Type B pancreatic cell (in vitro differentiated cells): ENCODE measurements at regions not wholly inside any gene's neighbourhood (a gene's known extent, or its start where the extent isn't known, plus 50 kb on each side); places are given as distances from the start of the nearest gene placed in this dataset.

Experiments
- DNase-seq: peaks from one replicate; pipeline ENCODE4 v3.0.0; 2021; ENCODE audit warnings: mixed read lengths; ENCODE audit not compliant: unreplicated experiment; ENCODE audit errors: extremely low spot score
- H3K27ac Mint-ChIP-seq: 2 replicates; pipeline ENCODE4 v1.8.0; 2021; ENCODE audit warnings: mild to moderate bottlenecking, mixed read lengths
- H3K27me3 Mint-ChIP-seq: 2 replicates; pipeline ENCODE4 v1.8.0; 2021; ENCODE audit warnings: mixed read lengths
- H3K36me3 Mint-ChIP-seq: 2 replicates; pipeline ENCODE4 v1.8.0; 2021; ENCODE audit warnings: mixed read lengths
- H3K4me1 Mint-ChIP-seq: one replicate; pipeline ENCODE4 v1.8.0; 2021; ENCODE audit warnings: mixed read lengths; ENCODE audit not compliant: unreplicated experiment
- H3K4me3 Mint-ChIP-seq: 2 replicates; pipeline ENCODE4 v1.8.0; 2021; ENCODE audit warnings: mild to moderate bottlenecking, mixed read lengths
- H3K9me3 Mint-ChIP-seq: 2 replicates; pipeline ENCODE4 v1.8.0; 2021; ENCODE audit warnings: mixed read lengths
- CTCF ChIP-seq: fragments of 200-600 bp; sonication (generic); conservative IDR thresholded peaks from 2 replicates; pipeline ENCODE4 v1.5.0; 2021; ENCODE audit warnings: antibody characterized with exemption, mild to moderate bottlenecking

GRCh38 chr16:86353148-86353547 lies 157.2 kb upstream of the FOXF1 start:
- H3K27ac Mint-ChIP-seq: no peak overlapping the region
- no peak for DNase-seq
- peaks cover 71% of the 10 kb centered on the region for H3K27me3 Mint-ChIP-seq
- TF ChIP-seq CTCF: no peak
- H3K9me3 Mint-ChIP-seq: peaks cover 10% of the 10 kb centered on the region
- H3K4me3 Mint-ChIP-seq: no peak overlapping the region
- H3K36me3 Mint-ChIP-seq: no peaks in the 10 kb centered on the region
- H3K4me1 Mint-ChIP-seq: peaks cover 18% of the 10 kb centered on the region

GRCh38 chr16:86353948-86354347 lies 156.4 kb upstream of the FOXF1 start:
- Mint-ChIP-seq H3K9me3 (peaks cover 10% of the 10 kb centered on the region), H3K36me3 (no peaks in the 10 kb centered on the region), H3K27ac (no peak overlapping the region), H3K4me3 (no peak overlapping the region), H3K27me3 (peaks cover 70% of the 10 kb centered on the region), H3K4me1 (peaks cover 18% of the 10 kb centered on the region)
- TF ChIP-seq CTCF: no peak
- no peak for DNase-seq

GRCh38 chr16:86354641-86355513 lies 155.4 kb upstream of the FOXF1 start:
- no peak for TF ChIP-seq CTCF
- H3K4me1 Mint-ChIP-seq: peaks cover 13% of the 10 kb centered on the region
- peaks cover 71% of the 10 kb centered on the region for H3K27me3 Mint-ChIP-seq
- no peak overlapping the region for H3K27ac Mint-ChIP-seq
- peaks cover 10% of the 10 kb centered on the region for H3K9me3 Mint-ChIP-seq
- DNase-seq: no peak
- no peaks in the 10 kb centered on the region for H3K36me3 Mint-ChIP-seq
- peak overlapping the region; percentile 6 for H3K4me3 Mint-ChIP-seq

DNA sequence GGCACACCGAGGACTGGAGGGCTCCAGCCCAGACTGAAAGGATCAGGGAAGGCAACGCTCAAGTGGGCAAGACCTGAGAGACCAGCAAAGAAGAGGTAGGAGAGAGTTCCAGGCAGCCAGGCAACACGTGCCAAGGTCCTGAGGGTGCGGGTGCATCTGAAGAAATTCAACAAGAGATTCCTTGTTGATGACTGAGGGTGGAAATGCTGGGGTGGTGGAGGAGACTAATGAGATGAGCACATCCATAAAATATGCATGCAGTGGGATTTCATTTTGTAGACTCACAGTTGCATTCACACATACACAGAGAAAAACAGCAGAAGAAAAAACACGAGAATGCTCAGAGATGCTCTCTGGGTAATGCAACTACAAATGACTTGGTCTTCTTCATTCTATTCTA lies 154.8 kb upstream of the FOXF1 start:
- Mint-ChIP-seq H3K36me3 (no peaks in the 10 kb centered on the region), H3K4me3 (no peak overlapping the region), H3K4me1 (peaks cover 7% of the 10 kb centered on the region), H3K9me3 (peaks cover 10% of the 10 kb centered on the region), H3K27ac (no peak overlapping the region), H3K27me3 (peaks cover 70% of the 10 kb centered on the region)
- no peak for TF ChIP-seq CTCF
- no peak for DNase-seq

DNA sequence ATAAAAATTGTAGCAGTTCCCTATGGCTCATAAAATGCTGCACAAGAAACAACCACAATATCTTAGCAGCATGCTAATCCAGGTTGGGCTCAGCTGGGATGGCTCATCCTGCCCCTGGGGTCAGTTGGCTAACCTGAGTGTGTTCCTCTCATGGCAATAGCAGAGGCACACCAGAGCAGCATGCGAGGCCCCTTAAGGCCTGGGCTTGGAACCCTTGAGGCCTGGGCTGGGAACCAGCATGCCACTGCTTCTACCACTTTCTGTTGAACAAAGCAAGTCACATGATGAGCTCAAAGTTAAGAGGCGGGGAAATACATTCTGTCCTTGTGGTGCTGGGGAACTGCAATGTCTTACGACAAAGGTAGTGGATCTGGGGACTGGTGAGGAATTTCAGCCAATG lies 154.4 kb upstream of the FOXF1 start:
- Mint-ChIP-seq H3K9me3 (peaks cover 10% of the 10 kb centered on the region), H3K4me3 (no peak overlapping the region), H3K27ac (no peak overlapping the region), H3K27me3 (peaks cover 68% of the 10 kb centered on the region), H3K36me3 (no peaks in the 10 kb centered on the region), H3K4me1 (peaks cover 2% of the 10 kb centered on the region)
- no peak for TF ChIP-seq CTCF
- no peak for DNase-seq
